GM19238 (cell line): ENCODE measurements at regions not wholly inside any gene's neighbourhood (a gene's known extent, or its start where the extent isn't known, plus 50 kb on each side); places are given as distances from the start of the nearest gene placed in this dataset.
"Not testable (repeated sequence)": the region's sequence is repeated elsewhere in the genome, so short reads cannot be mapped to it uniquely, and the experiment has no call there.

ENCODE experiments used
- DNase-seq: peaks from one replicate; pipeline ENCODE4 v3.0.0; 2011; ENCODE audit warnings: low spot score; ENCODE audit not compliant: insufficient read length

DNA sequence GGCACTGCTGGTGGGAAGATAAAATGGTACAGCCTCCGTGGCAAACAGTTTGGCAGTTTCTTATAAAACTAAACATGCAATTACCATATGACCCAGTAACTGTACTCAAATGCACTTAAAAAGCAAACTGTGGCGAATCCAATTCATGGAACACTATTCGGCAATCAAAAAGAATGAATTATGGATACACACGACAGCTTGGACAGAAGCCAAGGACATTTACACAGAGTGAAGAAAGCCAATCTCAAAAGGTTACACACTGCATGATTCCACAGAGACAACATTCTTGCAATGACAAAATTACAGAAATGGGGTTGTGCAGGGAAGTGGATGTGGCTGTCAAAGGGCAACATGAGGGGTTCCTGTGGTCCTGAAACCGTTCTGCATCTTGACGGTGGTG, 122.1 kb upstream of the IQSEC1 start:
- no peak for DNase-seq

DNA sequence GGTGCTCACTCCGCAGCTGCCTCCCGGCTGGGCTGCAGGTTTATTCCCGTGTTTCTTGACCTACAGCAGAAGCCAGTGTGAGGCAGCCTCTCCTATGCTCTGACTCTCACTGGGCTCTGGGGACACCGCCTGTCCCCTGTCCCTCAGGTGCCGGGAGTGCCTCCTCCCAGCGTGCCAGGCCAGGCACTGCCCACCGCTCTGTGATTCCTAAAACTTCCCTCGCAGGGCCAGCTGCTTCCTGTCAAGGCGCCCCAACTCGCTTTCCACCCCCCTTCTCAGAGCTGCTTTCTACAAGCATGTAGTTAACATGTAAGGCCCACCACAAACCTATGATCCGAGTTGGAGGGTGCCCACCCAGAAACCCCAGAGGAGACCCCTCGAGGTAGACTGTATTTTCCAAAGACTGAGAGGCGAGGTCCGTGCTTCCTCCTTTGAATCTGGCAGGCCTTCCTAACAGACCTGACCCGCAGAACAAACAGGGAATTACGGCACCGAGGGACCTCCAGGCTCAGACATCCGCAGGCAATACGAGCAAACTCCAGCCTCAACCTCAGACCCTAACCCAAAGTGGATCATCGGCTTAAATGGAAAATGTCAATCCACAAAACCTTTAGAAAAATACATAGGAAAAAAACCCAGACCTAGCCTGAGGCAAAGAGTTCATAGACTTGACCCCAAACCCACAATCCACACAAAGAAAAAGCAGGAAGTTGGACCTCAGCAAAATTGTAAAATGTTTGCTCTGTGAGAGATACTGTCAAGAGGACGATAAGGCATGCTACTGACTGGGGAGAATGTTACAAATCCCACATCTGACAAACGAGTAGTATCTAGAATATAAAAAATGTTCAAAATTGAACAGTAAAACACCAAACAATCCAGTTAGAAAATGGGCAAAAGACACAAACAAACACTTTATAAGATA, 121.3 kb upstream of the IQSEC1 start:
- DNase-seq: no peak

DNA sequence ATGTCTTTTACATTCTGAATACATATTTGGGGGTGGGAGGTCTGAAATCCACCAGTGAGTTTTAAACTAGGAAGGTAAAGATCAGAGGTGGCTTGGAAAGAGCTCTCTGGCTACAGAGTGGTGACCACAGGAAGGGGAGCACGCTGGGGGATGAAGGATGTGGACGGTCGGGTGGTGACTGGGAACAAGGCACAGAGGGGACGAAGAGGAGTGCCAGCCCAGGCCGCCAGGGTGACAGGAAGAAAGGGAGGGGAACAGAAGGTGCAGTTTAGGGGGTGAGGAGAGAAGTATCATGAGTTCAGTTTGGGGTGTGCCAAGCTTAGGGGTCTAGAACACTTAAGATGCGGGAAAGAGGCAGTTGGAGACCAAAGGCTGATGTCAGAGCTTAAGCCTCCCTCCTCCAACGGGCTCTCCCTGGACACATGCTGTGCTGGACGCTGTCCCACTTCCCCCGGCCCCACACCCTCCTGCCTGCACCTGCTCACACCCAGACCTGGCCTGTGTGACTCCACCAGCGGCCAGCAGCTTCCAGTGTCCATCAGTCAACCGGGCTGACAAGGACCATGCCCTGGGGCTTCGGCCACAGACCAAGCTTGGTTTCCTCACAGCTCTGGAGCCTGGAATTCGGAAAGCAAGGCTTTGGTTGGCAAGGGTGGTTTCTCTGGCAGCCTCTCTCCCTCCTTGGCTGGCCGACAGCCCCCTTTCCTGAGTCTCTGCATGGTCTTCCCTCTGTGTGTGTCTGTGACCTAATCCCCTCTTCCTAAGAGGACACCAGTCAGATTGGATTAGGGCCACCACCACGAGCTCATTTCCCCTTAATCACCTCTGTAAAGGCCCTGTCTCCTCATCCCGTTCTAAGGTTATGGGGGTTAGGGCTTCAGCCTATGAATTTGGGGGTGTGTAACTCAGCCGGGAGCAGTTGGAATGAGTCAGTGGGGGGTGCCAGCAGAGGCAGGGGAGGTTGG, 120.4 kb upstream of the IQSEC1 start:
- DNase-seq: no peak

DNA sequence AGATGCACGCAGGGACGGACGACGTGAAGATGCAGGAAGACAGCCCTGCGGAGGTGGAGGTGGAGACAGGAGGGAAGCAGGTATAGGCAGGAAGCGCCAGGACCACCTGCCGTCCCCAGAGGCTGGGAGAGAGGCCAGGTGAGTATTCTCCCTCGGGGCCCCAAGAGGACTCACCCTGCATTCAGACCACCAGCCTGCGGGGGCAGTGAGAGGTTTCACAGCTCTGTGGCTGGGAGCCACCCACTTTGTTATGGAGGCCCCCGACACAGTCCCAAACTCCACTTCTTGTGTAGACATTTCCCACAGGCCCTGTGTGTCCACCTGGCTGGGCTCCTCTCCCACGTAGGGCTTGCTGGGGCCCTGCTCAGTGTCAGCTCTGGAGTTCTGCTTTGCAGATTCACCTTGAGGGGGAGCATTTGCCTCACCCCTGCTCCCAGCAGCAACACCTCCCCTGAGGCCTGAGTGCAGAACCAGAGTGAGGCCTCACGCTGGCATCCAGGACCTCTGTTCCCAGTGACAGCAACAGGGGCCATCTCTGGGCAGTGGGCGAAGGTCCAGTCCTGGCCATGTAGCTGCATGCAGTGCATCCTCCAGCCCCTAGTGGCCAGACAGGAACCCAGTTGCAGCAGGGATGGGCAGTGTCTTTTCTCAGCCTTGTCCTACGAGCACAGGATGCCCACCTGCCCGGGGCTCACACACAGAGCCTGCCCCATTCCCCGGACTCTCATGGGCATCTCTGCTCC, 119.4 kb upstream of the IQSEC1 start:
- no peak for DNase-seq

DNA sequence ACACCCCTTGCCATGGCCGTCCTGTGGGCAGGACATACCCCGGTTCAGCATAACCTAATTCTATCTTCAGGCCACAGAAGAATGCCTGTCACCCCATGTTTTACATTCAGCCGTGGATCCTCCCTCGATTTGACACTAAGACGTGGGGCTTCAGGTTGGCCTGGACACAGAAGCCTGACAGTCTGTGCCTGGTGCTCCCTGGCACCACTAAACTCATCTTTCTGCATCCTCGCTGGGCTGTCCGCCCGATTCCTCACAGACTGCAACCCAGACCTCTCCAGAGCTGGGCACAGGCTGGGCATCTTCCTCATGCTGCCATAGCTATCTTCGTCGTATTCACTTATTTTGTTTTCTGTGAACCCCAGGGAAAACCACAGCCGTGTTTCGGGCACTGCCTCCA, 117.8 kb upstream of the IQSEC1 start:
- no peak for DNase-seq

DNA sequence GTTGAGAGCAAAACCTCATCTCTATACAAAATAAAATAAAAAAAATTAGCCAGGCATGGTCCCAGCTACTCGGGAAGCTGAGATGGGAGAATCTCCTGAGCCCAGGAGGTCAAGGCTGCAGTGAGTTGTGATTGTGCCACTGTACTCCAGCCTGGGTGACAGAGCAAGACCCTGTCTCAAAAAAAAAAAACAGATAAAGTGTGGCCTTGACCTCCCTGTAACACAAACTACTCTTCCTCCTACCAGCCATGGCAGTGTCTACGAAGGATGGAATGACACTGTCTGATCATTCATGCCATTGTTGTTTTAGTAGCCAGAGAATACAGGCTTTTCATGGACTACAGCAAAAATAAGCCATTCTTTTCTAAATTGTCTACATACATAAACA, 117.1 kb upstream of the IQSEC1 start:
- no peak for DNase-seq

DNA sequence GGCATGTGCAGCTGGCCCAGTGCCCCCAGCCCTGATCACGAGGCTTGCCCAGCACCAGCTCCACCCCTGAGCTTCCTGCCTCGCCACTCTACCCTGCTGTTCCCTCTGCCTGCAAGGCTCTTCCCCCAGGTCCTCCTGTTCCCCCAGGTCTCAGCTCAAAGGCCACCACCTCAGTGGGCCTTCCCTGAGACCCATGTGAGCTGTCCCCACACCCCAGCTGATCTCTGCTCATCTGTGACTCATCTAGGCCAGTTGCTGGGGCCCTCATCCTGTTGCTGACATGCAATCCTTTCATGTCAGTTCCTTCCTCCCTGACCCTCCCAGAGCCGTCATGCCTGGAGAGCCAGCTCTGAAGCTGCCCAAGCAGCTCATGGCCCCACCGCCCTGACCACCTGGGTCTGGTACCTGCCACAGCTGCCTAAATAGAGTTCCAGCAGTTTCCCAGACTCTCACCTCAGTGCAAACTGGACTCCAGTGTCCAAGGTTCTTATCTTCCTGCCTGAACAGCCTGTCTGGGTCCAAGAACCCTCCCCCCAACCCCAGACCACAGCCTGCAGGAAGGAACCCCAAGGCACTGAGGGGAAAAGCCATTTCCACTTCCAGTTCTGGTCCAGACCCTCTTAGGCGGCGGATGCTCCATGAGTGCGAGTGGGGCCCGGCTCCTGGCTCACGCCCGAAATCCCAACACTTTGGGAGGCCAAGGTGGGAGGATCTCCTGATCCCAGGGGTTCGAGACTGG, 116.6 kb upstream of the IQSEC1 start:
- no peak for DNase-seq

DNA sequence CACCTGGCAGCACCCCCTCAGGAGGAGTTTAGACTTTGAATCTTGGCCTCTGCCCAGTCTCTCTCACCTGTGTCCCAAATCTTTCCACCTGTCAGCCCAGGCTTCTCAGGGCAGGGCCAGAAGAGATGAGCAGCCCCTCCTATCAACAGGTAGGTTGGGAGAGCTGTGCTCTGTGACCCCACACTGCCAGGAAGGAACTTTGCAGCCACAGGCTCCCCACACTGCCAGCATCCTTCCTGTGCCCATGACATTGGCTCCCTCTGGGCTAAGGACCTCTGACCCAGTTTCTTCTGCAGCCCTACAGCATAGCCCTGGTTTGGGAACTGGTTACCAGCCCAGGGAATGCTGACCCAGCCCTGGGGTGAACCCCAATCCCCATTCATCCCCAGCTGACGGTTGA, 115.7 kb upstream of the IQSEC1 start:
- DNase-seq: no peak

DNA sequence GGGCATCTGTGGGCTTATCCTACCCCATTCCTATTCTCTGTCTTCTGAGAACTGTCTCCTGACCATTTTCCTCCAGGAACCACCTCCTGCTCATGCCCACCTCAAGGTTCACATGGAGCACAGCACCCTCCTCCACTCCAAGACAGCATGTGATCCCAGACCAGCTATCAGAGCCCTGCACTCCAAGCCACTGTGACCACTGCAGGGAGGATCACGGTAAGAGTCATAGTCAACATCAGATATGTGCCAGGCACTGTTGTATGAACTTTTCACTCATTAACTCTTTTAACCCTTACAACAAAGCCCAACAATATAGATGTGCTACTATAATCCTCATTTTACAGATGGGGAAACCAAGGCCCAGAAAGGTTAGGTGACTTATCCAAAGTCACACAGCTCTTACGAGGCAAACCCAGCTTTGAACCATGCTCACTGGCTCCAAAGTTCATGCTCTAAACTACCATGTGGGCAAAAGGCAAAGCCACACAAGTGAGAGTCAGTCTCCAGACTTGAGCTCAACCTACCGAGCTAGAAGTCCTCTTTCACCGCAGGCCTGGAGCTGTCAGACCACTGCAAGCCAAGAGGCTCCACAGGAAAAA, 115.1 kb upstream of the IQSEC1 start:
- no peak for DNase-seq

DNA sequence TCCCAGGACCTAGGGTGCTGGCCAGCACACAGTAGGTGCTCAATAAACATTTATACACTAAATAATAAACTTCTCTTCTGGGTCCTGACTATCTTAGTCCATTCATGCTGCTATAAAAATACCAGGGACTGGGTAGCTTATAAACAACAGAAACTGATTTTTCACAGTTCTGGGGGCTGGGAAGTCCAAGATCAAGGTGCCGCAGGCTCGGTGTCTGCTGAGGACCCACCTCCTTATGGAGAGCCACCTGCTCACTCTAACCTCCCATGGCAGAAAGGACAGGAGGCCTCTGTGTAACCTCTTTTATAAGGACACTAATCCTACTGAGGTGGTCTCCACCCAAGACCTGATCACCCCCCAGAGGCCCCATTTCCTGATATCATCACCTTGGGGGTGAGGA, 114.4 kb upstream of the IQSEC1 start:
- DNase-seq: no peak

DNA sequence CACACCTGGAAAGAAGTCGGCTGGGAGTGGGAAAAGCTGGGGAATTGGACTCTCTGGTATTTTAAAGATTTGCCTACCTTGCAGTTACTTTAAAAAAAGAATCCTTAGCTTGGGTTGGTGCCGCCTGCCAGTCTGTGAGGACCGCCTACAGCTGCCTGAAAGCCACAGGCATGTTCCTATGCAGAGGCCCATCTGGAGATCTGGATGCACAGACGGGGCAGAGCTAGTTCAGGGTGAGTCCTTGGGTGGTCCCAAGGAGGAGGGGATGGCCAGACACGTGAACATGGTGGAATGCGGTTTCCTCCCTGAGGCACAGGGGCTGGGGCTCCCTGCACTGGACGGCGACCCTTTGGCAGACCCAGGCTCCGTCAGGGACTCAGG, 113.2 kb upstream of the IQSEC1 start:
- DNase-seq: no peak

DNA sequence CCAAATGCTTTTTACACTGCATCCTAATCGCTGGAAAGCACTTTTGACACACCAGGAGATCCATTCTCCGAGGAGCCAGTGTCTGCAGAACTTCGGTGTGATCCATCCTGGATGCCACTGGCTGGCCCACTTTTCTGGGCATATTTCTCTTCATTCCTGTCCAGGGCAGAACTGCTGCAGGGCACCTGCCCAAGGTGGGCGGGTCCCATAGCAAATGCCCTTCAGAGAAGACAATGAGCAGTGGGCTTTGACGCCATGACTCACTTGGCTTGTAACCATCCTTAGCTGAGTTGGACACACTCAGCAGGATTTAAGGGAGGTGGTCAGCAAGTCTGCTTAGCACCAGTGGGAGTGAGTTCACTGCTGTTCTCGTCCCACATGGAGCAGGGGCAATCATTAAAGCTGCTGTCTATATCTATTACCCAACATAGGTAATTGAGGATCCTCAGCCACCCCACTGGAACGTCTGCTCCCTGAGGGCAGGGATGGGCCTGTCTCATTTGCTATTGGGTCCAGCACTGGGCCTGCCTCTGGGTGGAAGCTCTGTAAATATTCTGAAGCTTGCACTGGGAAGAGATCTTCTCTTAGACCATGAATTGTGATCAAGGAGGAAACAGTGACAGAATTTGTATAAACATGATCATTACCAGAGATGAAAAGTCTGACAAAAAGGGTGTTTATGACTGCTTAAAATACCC, 112.7 kb upstream of the IQSEC1 start:
- DNase-seq: no peak

DNA sequence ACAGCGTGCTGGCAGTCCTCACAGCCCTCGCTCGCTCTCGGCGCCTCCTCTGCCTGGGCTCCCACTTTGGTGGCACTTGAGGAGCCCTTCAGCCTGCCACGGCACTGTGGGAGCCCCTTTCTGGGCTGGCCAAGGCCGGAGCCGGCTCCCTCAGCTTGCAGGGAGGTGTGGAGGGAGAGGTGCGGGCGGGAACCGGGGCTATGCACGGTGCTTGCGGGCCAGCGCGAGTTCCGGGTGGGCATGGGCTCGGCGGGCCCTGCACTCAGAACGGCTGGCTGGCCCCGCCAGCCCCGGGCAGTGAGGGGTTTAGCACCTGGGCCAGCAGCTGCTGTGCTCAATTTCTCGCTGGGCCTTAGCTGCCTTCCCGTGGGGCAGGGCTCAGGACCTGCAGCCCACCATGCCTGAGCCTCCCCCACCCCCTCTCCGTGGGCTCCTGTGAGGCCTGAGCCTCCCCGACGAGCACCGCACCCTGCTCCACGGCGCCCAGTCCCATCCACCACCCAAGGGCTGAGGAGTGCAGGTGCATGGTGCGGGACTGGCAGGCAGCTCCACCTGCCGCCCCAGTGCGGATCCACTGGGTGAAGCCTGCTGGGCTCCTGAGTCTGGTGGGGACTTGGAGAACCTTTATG, 106.5 kb upstream of the IQSEC1 start:
- DNase-seq: not testable (repeated sequence)

DNA sequence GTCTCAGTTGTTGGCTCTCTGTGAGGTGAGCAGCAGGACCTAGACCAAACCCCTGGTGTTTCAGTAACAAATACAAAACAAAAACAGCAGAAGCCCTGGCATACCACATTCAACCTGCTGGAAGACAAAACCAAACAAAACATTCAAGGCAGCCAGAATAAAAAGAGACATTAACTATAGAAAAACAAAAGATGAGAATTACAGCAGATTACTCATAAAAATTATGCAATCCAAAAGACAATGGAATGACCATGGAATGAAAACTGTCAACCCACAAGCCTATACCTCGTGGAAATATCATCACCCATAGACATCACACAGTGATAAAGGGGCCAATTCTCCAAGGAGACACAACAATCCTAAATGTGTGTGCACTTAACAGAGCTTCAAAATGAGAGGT, 106.0 kb upstream of the IQSEC1 start:
- DNase-seq: no peak

DNA sequence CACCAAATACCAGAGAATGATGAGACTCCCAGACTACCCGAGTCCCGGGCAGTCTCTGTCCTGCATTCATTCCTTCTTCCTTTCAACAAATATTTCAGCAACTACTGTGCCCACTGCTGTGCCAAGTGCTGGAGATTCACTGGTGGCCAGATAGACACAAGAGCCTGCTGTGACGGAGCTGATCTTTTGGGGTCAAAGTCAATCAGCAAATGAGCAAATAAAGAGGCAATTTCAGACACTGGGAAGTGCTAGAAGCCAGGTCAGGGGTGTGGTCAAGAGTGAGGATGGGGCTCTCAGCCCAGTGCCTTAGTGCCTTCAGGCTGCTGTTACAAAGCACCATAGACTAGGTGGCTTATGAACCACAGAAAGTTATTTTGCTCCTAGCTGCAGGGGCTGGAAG, 104.9 kb upstream of the IQSEC1 start:
- DNase-seq: no peak

DNA sequence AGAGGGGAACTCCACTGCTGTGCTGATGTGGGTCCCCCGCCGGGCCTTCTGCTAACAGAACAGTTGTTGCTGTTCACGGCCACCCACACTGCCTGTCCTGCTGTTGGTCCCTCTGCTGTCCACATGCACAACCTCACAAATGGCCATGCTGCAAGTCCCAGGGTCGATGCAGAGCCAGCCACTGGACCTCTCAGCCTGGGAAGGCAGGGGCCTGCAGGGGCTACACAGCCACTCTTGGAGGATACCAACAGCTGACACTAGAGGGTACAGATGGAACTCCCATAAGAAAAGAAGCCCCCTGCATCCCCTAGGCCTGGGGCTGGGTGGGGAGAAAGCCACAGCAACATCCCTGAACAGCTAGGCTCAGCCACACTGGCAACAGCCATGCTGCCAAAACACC, 104.4 kb upstream of the IQSEC1 start:
- DNase-seq: no peak

DNA sequence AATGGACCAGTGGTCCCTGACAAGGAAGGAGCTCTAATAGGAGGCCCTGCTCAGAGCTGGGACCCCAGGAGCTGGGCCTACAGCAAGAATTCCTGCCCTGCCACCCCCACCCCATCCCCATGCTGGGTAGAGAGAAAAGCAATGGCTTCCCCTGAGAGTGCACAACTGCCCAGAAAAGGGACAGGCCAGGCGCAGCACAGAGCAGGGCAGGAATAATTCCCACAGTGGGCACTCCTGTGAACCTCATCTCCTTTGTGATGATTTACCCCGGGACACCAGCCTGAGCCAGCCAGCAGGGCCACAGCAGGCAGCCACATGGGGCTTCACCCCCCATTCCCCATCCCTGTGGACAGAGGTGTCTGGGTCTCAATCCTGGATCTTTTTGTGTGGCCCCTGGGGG, 104.0 kb upstream of the IQSEC1 start:
- no peak for DNase-seq

DNA sequence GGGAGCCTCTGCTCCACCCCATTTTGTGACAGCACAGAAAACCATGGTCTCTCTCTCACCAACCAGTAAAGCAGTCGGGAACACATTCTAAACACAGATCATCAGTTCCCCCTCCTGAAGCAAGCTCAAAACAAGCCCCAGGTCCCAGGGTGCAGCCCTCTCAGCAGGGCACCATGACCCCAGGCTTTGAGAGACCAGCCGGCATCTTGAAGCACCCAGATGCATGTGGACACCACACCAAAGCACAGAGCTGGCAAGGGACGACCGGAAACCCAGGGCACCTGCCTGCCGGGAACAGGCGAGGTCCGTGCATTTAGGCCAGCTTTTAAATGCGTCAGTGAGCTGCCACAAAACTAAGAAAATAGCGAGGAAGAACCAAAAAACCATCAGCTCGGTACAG, 103.2 kb upstream of the IQSEC1 start:
- no peak for DNase-seq

DNA sequence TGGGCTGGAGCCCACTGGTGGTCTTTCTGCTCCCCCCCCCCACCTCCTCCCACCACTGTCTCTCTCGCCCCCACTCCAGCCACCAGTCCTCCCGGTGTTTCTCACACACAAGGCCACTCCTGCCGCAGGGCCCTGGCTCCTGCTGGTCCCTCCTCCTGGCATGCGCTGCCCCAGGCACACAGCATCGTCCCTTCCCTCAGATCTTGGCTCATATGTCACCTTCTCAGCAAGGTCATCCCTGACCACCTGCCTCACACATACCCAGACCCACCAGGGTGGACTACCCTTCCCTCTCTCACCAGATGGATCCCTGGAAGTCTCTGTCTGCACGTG, 101.5 kb upstream of the IQSEC1 start:
- no peak for DNase-seq
